Right lobe of liver (tissue), 6 donors: ENCODE measurements at regions not wholly inside any gene's neighbourhood (a gene's known extent, or its start where the extent isn't known, plus 50 kb on each side); places are given as distances from the start of the nearest gene placed in this dataset.

ENCODE experiments used
- ATAC-seq, 4 donors: fragments of 200-7000 bp; cut with Tn5 transposase; one replicate each; pipeline ENCODE4 v1.9.1; 2020; ENCODE audit warnings: mild to moderate bottlenecking in 4 of 4, moderate library complexity in 4 of 4
- DNase-seq, 3 donors: peaks; one replicate each; pipeline ENCODE4 v3.0.0-alpha.2; 2020
- H3K27ac ChIP-seq, 3 donors: fragments of 200-600 bp; one replicate each; pipeline ENCODE4 v1.8.0; 2022
- H3K27me3 ChIP-seq, 2 donors: fragments of 200-600 bp; one replicate each; pipeline ENCODE4 v1.8.0; 2022
- H3K36me3 ChIP-seq, 4 donors: fragments of 200-600 bp; sonication (generic) in 1 of 4; one replicate each; pipeline versions ENCODE4 v1.5.1 to v1.8.0; 2017 to 2022; ENCODE audit warnings: control low read depth in 1 of 4
- H3K4me1 ChIP-seq, 4 donors: fragments of 200-600 bp; sonication (generic) in 1 of 4; one replicate each; pipeline versions ENCODE4 v1.5.1 to v1.8.0; 2017 to 2022; ENCODE audit warnings: control low read depth in 1 of 4
- H3K4me3 ChIP-seq, 3 donors: fragments of 200-600 bp; one replicate each; pipeline ENCODE4 v1.8.0; 2022
- H3K9me3 ChIP-seq, 4 donors: fragments of 200-600 bp; sonication (generic) in 1 of 4; one replicate each; pipeline versions ENCODE4 v1.5.1 to v1.8.0; 2017 to 2022; ENCODE audit warnings: control low read depth in 1 of 4
- POLR2A ChIP-seq: fragments of 450-650 bp; IDR thresholded peaks from one replicate; pipeline ENCODE4 v1.6.1; 2017; ENCODE audit warnings: antibody characterized with exemption, mild to moderate bottlenecking
- WGBS: methylation state at CpG from one replicate; pipeline ENCODE4 v1.1.6; 2018; ENCODE audit warnings: low coverage, low lambda C conversion rate; ENCODE audit not compliant: insufficient coverage; ENCODE audit errors: missing lambda C conversion rate; 5-methylcytosine and 5-hydroxymethylcytosine counted together
- intact Hi-C, 2 donors: fragments of 100-400 bp; cut with DNase I; formaldehyde crosslinking; loops; one replicate each; pipeline versions ENCODE4 v1.11.2 to v1.14.1; 2022
- TF ChIP-seq, protein P1 (sequence below), 4 donors: fragments of 200-600 bp in 3 of 4; fragments of 450-650 bp in 1 of 4; IDR thresholded peaks; one replicate each; pipeline versions ENCODE4 v1.5.1 to v1.8.0; 2016 to 2022; ENCODE audit warnings: antibody characterized with exemption in 4 of 4, mild to moderate bottlenecking in 2 of 4
- donor health status: DM: no; HTN: yes; CAD: no.
- donor health status: DM: no; HTN: no; CAD: no.
- donor health status: DM: no; HTN: no; CAD: no.
- donor health status: DM: no; HTN: yes; CAD: no.
- donor health status: DM: no; HTN: yes; CAD: no.

GRCh38 chr12:90339837-90340236, 615.1 kb downstream of the CCER1 start:
- H3K4me3 ChIP-seq = no peak overlapping the region
- DNase-seq (no peak), ATAC-seq (no peak)
- WGBS = 54% methylated on average over 4 of the region's 4 CpGs
- H3K36me3 ChIP-seq = no peaks in the 10 kb centered on the region
- no peaks in the 10 kb centered on the region for H3K27me3 ChIP-seq
- TF ChIP-seq POLR2A = no peak
- TF ChIP-seq, protein P1, sequence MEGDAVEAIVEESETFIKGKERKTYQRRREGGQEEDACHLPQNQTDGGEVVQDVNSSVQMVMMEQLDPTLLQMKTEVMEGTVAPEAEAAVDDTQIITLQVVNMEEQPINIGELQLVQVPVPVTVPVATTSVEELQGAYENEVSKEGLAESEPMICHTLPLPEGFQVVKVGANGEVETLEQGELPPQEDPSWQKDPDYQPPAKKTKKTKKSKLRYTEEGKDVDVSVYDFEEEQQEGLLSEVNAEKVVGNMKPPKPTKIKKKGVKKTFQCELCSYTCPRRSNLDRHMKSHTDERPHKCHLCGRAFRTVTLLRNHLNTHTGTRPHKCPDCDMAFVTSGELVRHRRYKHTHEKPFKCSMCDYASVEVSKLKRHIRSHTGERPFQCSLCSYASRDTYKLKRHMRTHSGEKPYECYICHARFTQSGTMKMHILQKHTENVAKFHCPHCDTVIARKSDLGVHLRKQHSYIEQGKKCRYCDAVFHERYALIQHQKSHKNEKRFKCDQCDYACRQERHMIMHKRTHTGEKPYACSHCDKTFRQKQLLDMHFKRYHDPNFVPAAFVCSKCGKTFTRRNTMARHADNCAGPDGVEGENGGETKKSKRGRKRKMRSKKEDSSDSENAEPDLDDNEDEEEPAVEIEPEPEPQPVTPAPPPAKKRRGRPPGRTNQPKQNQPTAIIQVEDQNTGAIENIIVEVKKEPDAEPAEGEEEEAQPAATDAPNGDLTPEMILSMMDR (IDR thresholded peaks at IDR 0.05) = no peak
- no peak overlapping the region for H3K27ac ChIP-seq
- H3K9me3 ChIP-seq = no peaks in the 10 kb centered on the region
- intact Hi-C loops = no loop called here
- H3K4me1 ChIP-seq = no peaks in the 10 kb centered on the region

- no peak overlapping the region for H3K27ac ChIP-seq
Observed at GRCh38 chr12:90338365-90338764, 616.6 kb downstream of the CCER1 start.

DNA sequence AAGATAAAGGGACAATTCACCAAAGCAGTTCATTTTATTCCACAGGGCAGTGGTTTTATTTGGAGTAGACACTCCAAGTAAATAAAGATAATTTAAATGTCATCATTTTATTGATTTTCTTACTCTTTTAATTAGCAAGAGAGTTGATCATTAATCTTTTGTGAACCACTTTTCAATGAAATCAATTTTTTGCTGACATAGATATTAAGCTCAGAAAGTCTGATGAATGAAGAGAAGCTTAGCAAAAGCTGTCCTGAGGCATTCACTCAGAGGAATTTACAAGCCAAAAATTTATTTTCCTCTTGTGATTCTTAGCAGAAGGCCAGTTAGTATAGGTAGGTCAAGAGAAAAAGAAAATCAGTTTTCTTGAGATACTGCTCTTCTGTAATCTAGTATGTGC, 618.0 kb downstream of the CCER1 start:
- Histone ChIP-seq H3K27ac (no peak overlapping the region), H3K4me3 (no peak overlapping the region), H3K27me3 (no peaks in the 10 kb centered on the region), H3K36me3 (no peaks in the 10 kb centered on the region), H3K9me3 (no peaks in the 10 kb centered on the region), H3K4me1 (no peaks in the 10 kb centered on the region)
- TF ChIP-seq POLR2A = no peak
- TF ChIP-seq, protein P1 (IDR thresholded peaks at IDR 0.05) = no peak
- DNase-seq = no peak
- intact Hi-C loops = no loop called here
- ATAC-seq = no peak

More at GRCh38 chr12:90338365-90338764, 616.6 kb downstream of the CCER1 start:
- DNase-seq = no peak
- 72% methylated on average over 2 of the region's 2 CpGs for WGBS
- Histone ChIP-seq H3K27me3 (no peaks in the 10 kb centered on the region), H3K9me3 (no peaks in the 10 kb centered on the region), H3K4me1 (no peaks in the 10 kb centered on the region), H3K4me3 (no peak overlapping the region), H3K36me3 (no peaks in the 10 kb centered on the region)
- TF ChIP-seq, protein P1 (IDR thresholded peaks at IDR 0.05) = no peak
- TF ChIP-seq POLR2A = no peak
- intact Hi-C loops = no loop called here
- ATAC-seq = no peak

DNA sequence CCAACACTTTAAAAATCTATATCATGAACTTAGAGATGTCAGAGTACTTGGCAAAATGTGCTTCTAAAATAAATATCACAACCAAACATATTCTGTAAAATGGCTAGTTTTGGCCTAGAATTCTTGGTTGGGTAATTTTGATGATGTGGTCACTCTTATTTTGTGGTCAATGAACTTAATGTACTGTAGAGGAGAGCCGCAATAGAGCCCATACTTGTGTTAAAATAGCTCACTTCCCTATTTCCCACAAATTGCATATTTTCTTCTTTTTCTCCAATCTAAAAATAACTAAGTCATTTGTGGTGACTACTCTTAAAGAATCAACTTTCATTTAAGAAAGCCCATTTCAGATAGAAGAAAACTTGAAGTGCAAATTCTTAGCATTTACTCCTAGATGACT, 619.4 kb downstream of the CCER1 start:
- Histone ChIP-seq H3K4me3 (no peak overlapping the region), H3K4me1 (no peaks in the 10 kb centered on the region), H3K27me3 (no peaks in the 10 kb centered on the region), H3K27ac (no peak overlapping the region), H3K9me3 (no peaks in the 10 kb centered on the region), H3K36me3 (no peaks in the 10 kb centered on the region)
- TF ChIP-seq POLR2A = no peak
- TF ChIP-seq, protein P1 (IDR thresholded peaks at IDR 0.05) = no peak
- intact Hi-C loops = no loop called here
- no peak for ATAC-seq
- 65% methylated on average over 1 of the region's 1 CpG for WGBS
- no peak for DNase-seq

- DNase-seq (no peak), ATAC-seq (no peak)
- Histone ChIP-seq H3K27me3 (no peaks in the 10 kb centered on the region), H3K9me3 (no peaks in the 10 kb centered on the region), H3K27ac (no peak overlapping the region), H3K4me1 (no peaks in the 10 kb centered on the region), H3K4me3 (no peak overlapping the region), H3K36me3 (no peaks in the 10 kb centered on the region)
- intact Hi-C loops = no loop called here
- TF ChIP-seq POLR2A = no peak
- TF ChIP-seq, protein P1 (IDR thresholded peaks at IDR 0.05) = no peak
Observed at GRCh38 chr12:90333939-90334338, 621.0 kb downstream of the CCER1 start.
